Parathyroid adenoma (tissue), 2 donors: ENCODE measurements at regions not wholly inside any gene's neighbourhood (a gene's known extent, or its start where the extent isn't known, plus 50 kb on each side); places are given as distances from the start of the nearest gene placed in this dataset.

Experiments used
- H2AFZ ChIP-seq: fragments of 300-600 bp; sonication (generic); one replicate; pipeline ENCODE4 v1.7.0; 2017; ENCODE audit warnings: antibody characterized with exemption, mild to moderate bottlenecking
- H3K27ac ChIP-seq: fragments of 300-600 bp; sonication (generic); one replicate; pipeline ENCODE4 v1.7.0; 2017
- H3K27me3 ChIP-seq: fragments of 300-600 bp; sonication (generic); one replicate; pipeline ENCODE4 v1.7.0; 2017; ENCODE audit warnings: low read length; ENCODE audit not compliant: control insufficient read depth, insufficient read depth
- H3K36me3 ChIP-seq: fragments of 300-600 bp; sonication (generic); one replicate; pipeline ENCODE4 v1.7.0; 2017; ENCODE audit warnings: low read length; ENCODE audit not compliant: control insufficient read depth, insufficient read depth
- H3K4me1 ChIP-seq: fragments of 300-600 bp; sonication (generic); one replicate; pipeline ENCODE4 v1.7.0; 2017; ENCODE audit warnings: control low read depth
- H3K4me2 ChIP-seq: fragments of 300-600 bp; sonication (generic); one replicate; pipeline ENCODE4 v1.7.0; 2017; ENCODE audit warnings: low read length
- H3K4me3 ChIP-seq: fragments of 300-600 bp; sonication (generic); one replicate; pipeline ENCODE4 v1.7.0; 2017; ENCODE audit warnings: low read depth, low read length
- H3K79me2 ChIP-seq: fragments of 300-600 bp; sonication (generic); one replicate; pipeline ENCODE4 v1.7.0; 2017; ENCODE audit warnings: control low read depth
- H3K9ac ChIP-seq: fragments of 300-600 bp; sonication (generic); one replicate; pipeline ENCODE4 v1.7.0; 2017; ENCODE audit warnings: mild to moderate bottlenecking
- H3K9me3 ChIP-seq: fragments of 300-600 bp; sonication (generic); one replicate; pipeline ENCODE4 v1.7.0; 2017; ENCODE audit warnings: low read length; ENCODE audit not compliant: control insufficient read depth
- TF ChIP-seq, protein P1 (sequence below): fragments of 300-600 bp; sonication (generic); IDR thresholded peaks from one replicate; pipeline ENCODE4 v1.7.0; 2017; ENCODE audit warnings: antibody characterized with exemption, mild to moderate bottlenecking
- donor health status: primary hyperparathyroidism.

DNA sequence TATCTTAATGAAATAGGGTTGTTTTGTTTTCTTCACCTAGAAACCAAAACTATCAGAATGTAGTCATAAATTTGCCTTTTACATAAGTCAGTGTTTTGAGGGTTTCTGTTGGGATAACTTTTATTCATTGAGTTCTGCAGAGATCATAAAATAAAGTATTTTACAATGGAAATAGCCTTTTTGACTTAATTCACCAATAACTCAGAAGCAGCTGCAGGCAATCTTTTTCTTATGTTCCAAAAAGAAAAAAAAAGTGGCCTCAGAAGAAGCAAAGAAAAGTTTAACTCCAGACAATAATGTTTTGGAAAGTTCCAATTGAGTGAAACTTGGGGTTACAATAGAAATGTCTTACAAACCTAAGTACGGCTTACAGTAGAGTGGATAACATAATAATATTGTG, 491.7 kb upstream of the NRP1 start:
- no peaks in the 10 kb centered on the region for H3K4me1 ChIP-seq

GRCh38 chr10:33822774-33823173, 488.3 kb upstream of the NRP1 start:
- Histone ChIP-seq H3K4me3 (no peak overlapping the region), H3K36me3 (no peaks in the 10 kb centered on the region), H3K27ac (no peak overlapping the region), H3K27me3 (no peaks in the 10 kb centered on the region), H3K9ac (no peak overlapping the region), H3K4me1 (no peaks in the 10 kb centered on the region), H3K9me3 (no peaks in the 10 kb centered on the region), H3K4me2 (no peak overlapping the region), H2AFZ (no peak overlapping the region), H3K79me2 (no peaks in the 10 kb centered on the region)
- TF ChIP-seq, protein P1, sequence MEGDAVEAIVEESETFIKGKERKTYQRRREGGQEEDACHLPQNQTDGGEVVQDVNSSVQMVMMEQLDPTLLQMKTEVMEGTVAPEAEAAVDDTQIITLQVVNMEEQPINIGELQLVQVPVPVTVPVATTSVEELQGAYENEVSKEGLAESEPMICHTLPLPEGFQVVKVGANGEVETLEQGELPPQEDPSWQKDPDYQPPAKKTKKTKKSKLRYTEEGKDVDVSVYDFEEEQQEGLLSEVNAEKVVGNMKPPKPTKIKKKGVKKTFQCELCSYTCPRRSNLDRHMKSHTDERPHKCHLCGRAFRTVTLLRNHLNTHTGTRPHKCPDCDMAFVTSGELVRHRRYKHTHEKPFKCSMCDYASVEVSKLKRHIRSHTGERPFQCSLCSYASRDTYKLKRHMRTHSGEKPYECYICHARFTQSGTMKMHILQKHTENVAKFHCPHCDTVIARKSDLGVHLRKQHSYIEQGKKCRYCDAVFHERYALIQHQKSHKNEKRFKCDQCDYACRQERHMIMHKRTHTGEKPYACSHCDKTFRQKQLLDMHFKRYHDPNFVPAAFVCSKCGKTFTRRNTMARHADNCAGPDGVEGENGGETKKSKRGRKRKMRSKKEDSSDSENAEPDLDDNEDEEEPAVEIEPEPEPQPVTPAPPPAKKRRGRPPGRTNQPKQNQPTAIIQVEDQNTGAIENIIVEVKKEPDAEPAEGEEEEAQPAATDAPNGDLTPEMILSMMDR, result no peak

More for the DNA sequence above, 491.7 kb upstream of the NRP1 start:
- H3K79me2 ChIP-seq, result no peaks in the 10 kb centered on the region
- TF ChIP-seq, protein P1, result no peak
- no peaks in the 10 kb centered on the region for H3K27me3 ChIP-seq
- H3K9me3 ChIP-seq, result no peaks in the 10 kb centered on the region
- no peak overlapping the region for H3K4me3 ChIP-seq
- no peak overlapping the region for H3K4me2 ChIP-seq
- no peak overlapping the region for H3K9ac ChIP-seq
- H3K27ac ChIP-seq, result no peak overlapping the region
- no peaks in the 10 kb centered on the region for H3K36me3 ChIP-seq
- no peak overlapping the region for H2AFZ ChIP-seq

DNA sequence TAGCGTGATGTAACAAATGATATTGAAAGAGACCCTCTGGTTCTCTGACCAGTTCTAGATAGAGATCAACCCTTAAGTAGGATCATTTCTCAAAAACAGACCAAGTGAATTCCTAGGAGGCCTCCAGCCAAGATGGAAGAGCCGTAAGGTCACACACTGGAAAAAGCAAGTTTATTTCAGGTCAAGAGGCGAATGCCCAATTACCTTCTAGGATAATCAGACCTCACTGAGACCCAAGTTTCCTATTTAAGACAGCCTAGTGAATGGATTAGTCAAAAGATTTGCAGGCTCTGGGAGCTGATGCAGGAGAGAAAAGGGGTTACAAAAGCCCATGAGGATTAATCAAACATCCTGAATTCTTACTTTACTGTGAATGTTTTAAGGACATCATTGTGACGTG, 486.1 kb upstream of the NRP1 start:
- H3K9ac ChIP-seq, result no peak overlapping the region
- TF ChIP-seq, protein P1, result no peak

DNA sequence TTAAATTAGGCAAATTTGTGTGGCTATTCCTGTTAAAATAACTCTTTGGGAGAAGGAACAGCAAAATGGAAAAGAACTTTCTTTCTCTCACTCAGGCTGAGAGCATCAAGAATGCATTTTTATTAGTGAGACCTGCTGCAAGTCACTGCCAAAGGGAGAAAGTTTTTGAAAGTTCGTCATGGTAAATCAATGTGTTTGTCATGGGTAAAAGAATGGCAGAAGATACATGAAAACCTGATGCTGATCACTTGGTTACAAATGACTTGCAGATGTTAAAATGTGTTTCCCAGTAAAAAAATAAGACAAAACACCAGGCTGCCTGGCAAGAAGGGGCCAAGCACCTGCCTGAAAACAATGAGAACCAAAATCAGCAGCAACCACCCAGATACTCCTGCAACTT, 484.7 kb upstream of the NRP1 start:
- Histone ChIP-seq H3K27me3 (no peaks in the 10 kb centered on the region), H3K4me3 (no peak overlapping the region)

More for the DNA sequence above, 486.1 kb upstream of the NRP1 start:
- H3K27me3 ChIP-seq, result no peaks in the 10 kb centered on the region
- H3K9me3 ChIP-seq, result no peaks in the 10 kb centered on the region
- no peaks in the 10 kb centered on the region for H3K4me1 ChIP-seq
- H3K4me2 ChIP-seq, result no peak overlapping the region
- no peak overlapping the region for H3K4me3 ChIP-seq
- H3K27ac ChIP-seq, result no peak overlapping the region
- no peaks in the 10 kb centered on the region for H3K79me2 ChIP-seq
- no peak overlapping the region for H2AFZ ChIP-seq
- H3K36me3 ChIP-seq, result no peaks in the 10 kb centered on the region

DNA sequence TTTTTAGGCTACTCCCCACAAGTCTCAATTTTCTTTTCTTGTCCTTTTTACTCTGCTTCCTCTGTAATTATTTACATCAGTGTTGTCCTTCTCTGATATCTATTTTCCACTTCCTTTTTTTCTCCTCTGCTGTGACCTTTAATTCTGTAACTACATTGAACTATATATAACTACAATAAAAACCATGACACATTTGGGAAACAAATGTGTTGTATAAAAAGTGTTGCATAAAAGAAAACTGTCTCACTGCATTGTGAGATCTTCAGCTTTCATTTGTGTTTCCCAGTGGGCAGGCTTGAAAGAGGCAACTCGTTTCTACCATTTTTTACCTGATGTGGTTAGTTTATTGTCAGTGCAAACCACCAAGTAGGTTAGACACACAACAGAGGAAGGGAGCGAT, 483.9 kb upstream of the NRP1 start:
- no peak overlapping the region for H3K9ac ChIP-seq
- no peak overlapping the region for H3K27ac ChIP-seq
- H3K4me3 ChIP-seq, result no peak overlapping the region
- H3K4me2 ChIP-seq, result no peak overlapping the region
- H3K9me3 ChIP-seq, result no peaks in the 10 kb centered on the region
- no peaks in the 10 kb centered on the region for H3K79me2 ChIP-seq
- H2AFZ ChIP-seq, result no peak overlapping the region
- no peaks in the 10 kb centered on the region for H3K4me1 ChIP-seq
- H3K36me3 ChIP-seq, result no peaks in the 10 kb centered on the region
- TF ChIP-seq, protein P1, result no peak
- no peaks in the 10 kb centered on the region for H3K27me3 ChIP-seq

More for the DNA sequence above, 484.7 kb upstream of the NRP1 start:
- TF ChIP-seq, protein P1, result no peak
- Histone ChIP-seq H2AFZ (no peak overlapping the region), H3K4me2 (no peak overlapping the region), H3K9ac (no peak overlapping the region), H3K79me2 (no peaks in the 10 kb centered on the region), H3K4me1 (no peaks in the 10 kb centered on the region), H3K9me3 (no peaks in the 10 kb centered on the region), H3K27ac (no peak overlapping the region), H3K36me3 (no peaks in the 10 kb centered on the region)
